ENCODE measurements at regions not wholly inside any gene's neighbourhood (a gene's known extent, or its start where the extent isn't known, plus 50 kb on each side); places are given as distances from the start of the nearest gene placed in this dataset.
"Not testable (repeated sequence)": the region's sequence is repeated elsewhere in the genome, so short reads cannot be mapped to it uniquely, and the experiment has no call there.

DNA sequence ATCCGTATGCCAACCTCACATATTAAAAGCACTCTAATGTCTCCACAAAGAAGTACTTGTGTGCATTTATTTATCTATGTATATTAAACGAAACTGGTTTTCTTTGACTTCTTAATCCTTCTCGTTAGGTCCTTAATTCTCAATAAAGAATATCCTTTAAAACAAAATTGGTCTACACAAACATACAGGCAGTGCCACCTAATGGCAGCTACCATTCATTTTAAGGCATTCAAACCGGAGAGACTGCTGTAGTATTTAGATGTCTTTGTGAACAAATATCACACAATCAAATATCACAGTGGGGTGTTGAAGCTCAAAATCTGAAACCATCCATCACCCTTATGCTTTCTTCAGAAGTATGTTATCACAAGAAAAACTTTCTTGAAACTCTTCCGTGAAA is 96.6 kb upstream of the IRAK1BP1 start:
- ATAC-seq (ENCODE audit: low FRiP score) (no peak), DNase-seq (ENCODE audit: low spot score) (no peak)
- TF ChIP-seq, protein P1, sequence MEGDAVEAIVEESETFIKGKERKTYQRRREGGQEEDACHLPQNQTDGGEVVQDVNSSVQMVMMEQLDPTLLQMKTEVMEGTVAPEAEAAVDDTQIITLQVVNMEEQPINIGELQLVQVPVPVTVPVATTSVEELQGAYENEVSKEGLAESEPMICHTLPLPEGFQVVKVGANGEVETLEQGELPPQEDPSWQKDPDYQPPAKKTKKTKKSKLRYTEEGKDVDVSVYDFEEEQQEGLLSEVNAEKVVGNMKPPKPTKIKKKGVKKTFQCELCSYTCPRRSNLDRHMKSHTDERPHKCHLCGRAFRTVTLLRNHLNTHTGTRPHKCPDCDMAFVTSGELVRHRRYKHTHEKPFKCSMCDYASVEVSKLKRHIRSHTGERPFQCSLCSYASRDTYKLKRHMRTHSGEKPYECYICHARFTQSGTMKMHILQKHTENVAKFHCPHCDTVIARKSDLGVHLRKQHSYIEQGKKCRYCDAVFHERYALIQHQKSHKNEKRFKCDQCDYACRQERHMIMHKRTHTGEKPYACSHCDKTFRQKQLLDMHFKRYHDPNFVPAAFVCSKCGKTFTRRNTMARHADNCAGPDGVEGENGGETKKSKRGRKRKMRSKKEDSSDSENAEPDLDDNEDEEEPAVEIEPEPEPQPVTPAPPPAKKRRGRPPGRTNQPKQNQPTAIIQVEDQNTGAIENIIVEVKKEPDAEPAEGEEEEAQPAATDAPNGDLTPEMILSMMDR (IDR thresholded peaks at IDR 0.05) = no peak

DNA sequence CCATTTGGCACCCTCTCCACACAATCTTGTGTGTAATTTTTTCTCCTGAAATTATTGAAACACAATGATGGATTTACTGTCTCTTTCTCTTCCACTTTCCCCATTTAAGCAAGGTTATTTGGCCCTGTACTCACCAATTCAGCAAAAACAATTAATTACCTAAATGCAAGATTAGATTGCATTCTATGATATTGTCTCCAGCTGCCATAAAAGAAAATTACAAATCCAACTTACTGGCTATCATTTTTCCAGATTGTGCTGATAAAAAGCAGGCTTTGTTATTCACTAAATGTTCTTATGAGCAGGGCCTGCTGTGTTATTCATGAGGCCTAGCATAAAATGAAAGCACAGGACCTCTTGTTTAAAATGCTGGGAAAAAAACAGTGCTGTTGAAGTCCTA is 95.8 kb upstream of the IRAK1BP1 start:
- ATAC-seq (ENCODE audit: low FRiP score) (no peak), DNase-seq (ENCODE audit: low spot score) (no peak)
- TF ChIP-seq, protein P1 (IDR thresholded peaks at IDR 0.05) = no peak

DNA sequence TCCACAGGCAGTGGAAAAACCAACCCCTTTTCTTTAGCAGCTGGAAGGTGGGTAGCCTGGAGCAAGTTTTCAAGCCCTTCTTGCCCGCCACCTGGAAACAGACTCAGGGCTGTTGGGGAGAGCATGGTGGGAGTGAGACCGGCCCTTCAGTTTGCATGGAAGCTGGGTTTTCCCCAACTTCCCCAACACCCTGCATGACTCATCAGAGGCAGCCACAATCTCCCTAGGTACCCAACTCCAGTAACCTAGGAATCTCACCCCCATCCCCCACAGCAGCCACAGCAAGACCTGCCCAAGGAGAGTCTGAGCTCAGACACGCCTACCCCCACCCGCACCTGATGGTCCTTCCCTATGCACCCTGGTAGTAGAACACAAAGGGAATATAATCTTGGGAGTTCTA is 86.3 kb upstream of the IRAK1BP1 start:
- no peak for DNase-seq (ENCODE audit: low spot score)
- TF ChIP-seq, protein P1 (IDR thresholded peaks at IDR 0.05) = no peak

DNA sequence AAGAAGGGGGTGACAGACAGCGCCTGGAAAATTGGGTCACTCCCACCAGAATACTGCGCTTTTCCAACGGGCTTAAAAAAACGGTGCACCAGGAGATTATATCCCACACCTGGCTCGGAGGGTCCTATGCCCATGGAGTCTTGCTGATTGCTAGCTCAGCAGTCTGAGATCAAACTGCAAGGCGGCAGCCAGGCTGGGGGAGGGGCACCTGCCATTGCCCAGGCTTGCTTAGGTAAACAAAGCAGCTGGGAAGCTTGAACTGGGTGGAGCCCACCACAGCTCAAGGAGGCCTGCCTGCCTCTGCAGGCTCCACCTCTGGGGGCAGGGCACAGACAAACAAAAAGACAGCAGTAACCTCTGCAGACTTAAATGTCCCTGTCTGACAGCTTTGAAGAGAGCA is 84.0 kb upstream of the IRAK1BP1 start:
- DNase-seq (ENCODE audit: low spot score); ATAC-seq (ENCODE audit: low FRiP score): not testable (repeated sequence)

More for the DNA sequence above, 86.3 kb upstream of the IRAK1BP1 start:
- no peak for ATAC-seq (ENCODE audit: low FRiP score)

DNA sequence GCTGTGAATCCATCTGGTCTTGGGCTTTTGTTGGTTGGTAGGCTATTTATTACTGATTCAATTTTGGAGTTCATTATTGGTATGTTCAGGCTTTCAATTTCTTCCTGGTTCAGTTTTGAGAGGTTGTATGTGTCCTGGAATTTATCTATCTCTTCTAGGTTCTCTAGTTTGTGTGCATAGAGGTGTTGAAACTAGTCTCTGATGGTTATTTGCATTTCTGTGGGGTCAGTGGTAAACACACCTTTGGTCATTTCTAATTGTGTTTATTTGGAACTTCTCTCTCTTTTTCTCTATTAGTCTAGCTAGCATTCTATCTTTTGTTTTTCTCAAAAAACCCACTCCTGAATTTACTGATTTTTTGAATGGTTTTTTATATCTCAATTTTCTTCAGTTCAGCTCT is 70.1 kb upstream of the IRAK1BP1 start:
- DNase-seq (ENCODE audit: low spot score) = no peak
- TF ChIP-seq, protein P1 (IDR thresholded peaks at IDR 0.05) = no peak
- ATAC-seq (ENCODE audit: low FRiP score) = no peak

DNA sequence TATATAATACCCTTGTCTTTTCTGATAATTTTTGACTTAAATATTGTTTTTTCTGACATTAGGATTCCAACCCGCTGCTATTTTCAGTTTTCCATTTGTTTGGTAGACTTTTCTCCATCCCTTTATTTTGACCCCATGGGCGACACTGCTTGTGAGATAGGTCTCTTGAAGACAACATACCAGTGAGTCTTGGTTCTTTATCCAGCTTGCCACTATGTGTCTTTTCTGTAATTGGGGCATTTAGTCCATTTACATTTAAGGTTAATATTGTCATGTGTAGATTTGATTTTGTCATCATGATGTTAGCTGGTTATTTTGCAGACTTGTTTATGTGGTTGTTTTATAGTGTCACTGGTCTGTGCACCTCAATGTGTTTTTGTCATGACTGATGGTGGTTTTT is 67.7 kb upstream of the IRAK1BP1 start:
- TF ChIP-seq, protein P1 (IDR thresholded peaks at IDR 0.05) = no peak
- ATAC-seq (ENCODE audit: low FRiP score) (no peak), DNase-seq (ENCODE audit: low spot score) (no peak)

DNA sequence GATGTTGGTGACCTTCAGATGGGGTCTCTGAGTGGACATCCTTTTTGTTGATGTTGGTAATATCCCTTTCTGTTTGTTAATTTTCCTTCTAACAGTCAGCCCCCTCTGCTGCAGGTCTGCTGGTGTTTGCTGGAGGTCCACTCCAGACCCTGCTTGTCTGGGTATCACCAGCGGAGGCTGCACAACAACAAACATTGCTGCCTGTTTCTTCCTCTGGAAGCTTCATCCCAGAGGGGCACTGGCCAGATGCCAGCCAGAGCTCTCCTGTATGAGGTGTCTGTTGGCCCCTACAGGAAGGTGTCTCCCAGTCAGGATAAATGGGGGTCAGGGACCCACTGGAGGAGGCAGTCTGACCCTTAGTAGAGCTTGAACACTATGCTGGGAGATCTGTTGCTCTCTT is 60.6 kb upstream of the IRAK1BP1 start:
- ATAC-seq (ENCODE audit: low FRiP score); DNase-seq (ENCODE audit: low spot score): not testable (repeated sequence)

DNA sequence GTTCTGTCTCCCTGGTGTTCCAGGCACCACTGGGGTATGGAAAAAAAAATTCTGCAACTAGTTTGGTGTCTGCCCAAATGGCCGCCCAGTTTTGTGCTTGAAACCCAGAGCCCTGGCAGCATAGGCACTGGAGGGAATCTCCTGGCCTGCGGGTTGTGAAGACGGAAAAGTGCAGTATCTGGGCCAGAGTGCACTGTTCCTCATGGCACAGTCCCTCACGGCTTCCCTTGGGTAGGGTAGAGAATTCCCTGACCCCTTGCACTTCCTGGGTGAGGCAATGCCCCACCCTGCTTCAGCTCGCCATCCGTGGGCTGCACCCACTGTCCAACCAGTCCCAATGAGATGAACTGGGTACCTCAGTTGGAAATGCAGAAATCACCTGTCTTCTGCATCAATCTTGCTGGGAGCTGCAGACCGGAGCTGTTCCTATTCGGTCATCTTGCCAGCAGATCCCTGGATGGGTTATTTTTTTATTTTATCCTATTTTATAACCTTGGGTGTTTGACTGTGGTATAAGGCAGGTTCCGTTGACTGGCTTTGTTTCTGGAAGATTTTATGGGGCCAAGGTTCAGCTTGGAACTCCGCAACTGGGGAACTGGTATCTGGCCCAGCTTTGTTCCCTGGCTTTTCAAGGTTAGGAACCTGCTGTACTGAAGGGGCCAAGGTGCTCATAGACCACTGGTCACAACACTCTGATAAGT is 59.5 kb upstream of the IRAK1BP1 start:
- DNase-seq (ENCODE audit: low spot score); ATAC-seq (ENCODE audit: low FRiP score): not testable (repeated sequence)

Data from omental fat pad (tissue), 3 donors.